Neuron (in vitro differentiated cells): ENCODE measurements at regions not wholly inside any gene's neighbourhood (a gene's known extent, or its start where the extent isn't known, plus 50 kb on each side); places are given as distances from the start of the nearest gene placed in this dataset.

Experiments used
- H2AFZ ChIP-seq: one replicate; pipeline ENCODE4 v1.6.1; 2013; ENCODE audit warnings: low read depth, mild to moderate bottlenecking, inconsistent platforms, low read length, moderate library complexity
- H3K27me3 ChIP-seq: one replicate; pipeline ENCODE4 v1.6.1; 2013; ENCODE audit warnings: low read length; ENCODE audit not compliant: insufficient read depth
- H3K36me3 ChIP-seq: one replicate; pipeline ENCODE4 v1.6.1; 2013; ENCODE audit warnings: low read length; ENCODE audit not compliant: insufficient read depth
- H3K4me1 ChIP-seq: one replicate; pipeline ENCODE4 v1.6.1; 2013; ENCODE audit warnings: low read length; ENCODE audit not compliant: insufficient read depth
- H3K4me3 ChIP-seq: 2 replicates; pipeline ENCODE4 v1.5.1; 2013; ENCODE audit warnings: mild to moderate bottlenecking, low read length, moderate library complexity
- H3K9me3 ChIP-seq: one replicate; pipeline ENCODE4 v1.6.1; 2013; ENCODE audit warnings: low read length

- no peak overlapping the region for H2AFZ ChIP-seq
- H3K9me3 ChIP-seq = peaks cover 3% of the 10 kb centered on the region
- no peak overlapping the region for H3K4me3 ChIP-seq
- no peaks in the 10 kb centered on the region for H3K4me1 ChIP-seq
- no peaks in the 10 kb centered on the region for H3K36me3 ChIP-seq
- H3K27me3 ChIP-seq = peaks cover 6% of the 10 kb centered on the region
These were observed 89.4 kb downstream of the BARX1 start for GRCh38 chr9:93865716-93866115.

GRCh38 chr9:93865245-93865644 lies 89.9 kb downstream of the BARX1 start:
- Histone ChIP-seq H3K4me3 (no peak overlapping the region), H3K4me1 (no peaks in the 10 kb centered on the region), H3K36me3 (no peaks in the 10 kb centered on the region), H3K27me3 (peaks cover 6% of the 10 kb centered on the region), H2AFZ (no peak overlapping the region), H3K9me3 (peaks cover 3% of the 10 kb centered on the region)

GRCh38 chr9:93864840-93865239 lies 90.3 kb downstream of the BARX1 start:
- Histone ChIP-seq H3K4me3 (no peak overlapping the region), H3K27me3 (peaks cover 6% of the 10 kb centered on the region), H3K9me3 (peaks cover 3% of the 10 kb centered on the region)

GRCh38 chr9:93864032-93864431 lies 91.1 kb downstream of the BARX1 start:
- Histone ChIP-seq H3K27me3 (peaks cover 6% of the 10 kb centered on the region), H3K36me3 (no peaks in the 10 kb centered on the region), H3K9me3 (peaks cover 3% of the 10 kb centered on the region), H3K4me1 (no peaks in the 10 kb centered on the region), H3K4me3 (no peak overlapping the region), H2AFZ (no peak overlapping the region)

More at GRCh38 chr9:93864840-93865239, 90.3 kb downstream of the BARX1 start:
- H3K4me1 ChIP-seq = no peaks in the 10 kb centered on the region
- no peak overlapping the region for H2AFZ ChIP-seq
- no peaks in the 10 kb centered on the region for H3K36me3 ChIP-seq

- H3K27me3 ChIP-seq = peaks cover 6% of the 10 kb centered on the region
- H3K36me3 ChIP-seq = no peaks in the 10 kb centered on the region
- H3K9me3 ChIP-seq = peaks cover 3% of the 10 kb centered on the region
- H3K4me1 ChIP-seq = no peaks in the 10 kb centered on the region
- H2AFZ ChIP-seq = no peak overlapping the region
- H3K4me3 ChIP-seq = no peak overlapping the region
These were observed 92.1 kb downstream of the BARX1 start for GRCh38 chr9:93862877-93863545.

- no peak overlapping the region for H2AFZ ChIP-seq
- peaks cover 6% of the 10 kb centered on the region for H3K27me3 ChIP-seq
- H3K9me3 ChIP-seq = peaks cover 3% of the 10 kb centered on the region
- H3K36me3 ChIP-seq = no peaks in the 10 kb centered on the region
- no peaks in the 10 kb centered on the region for H3K4me1 ChIP-seq
- no peak overlapping the region for H3K4me3 ChIP-seq
These were observed 93.3 kb downstream of the BARX1 start for GRCh38 chr9:93861736-93862358.

GRCh38 chr9:93860694-93861658 lies 94.2 kb downstream of the BARX1 start:
- no peaks in the 10 kb centered on the region for H3K36me3 ChIP-seq
- peaks cover 3% of the 10 kb centered on the region for H3K9me3 ChIP-seq
- H3K27me3 ChIP-seq = peaks cover 6% of the 10 kb centered on the region
- no peaks in the 10 kb centered on the region for H3K4me1 ChIP-seq
- no peak overlapping the region for H3K4me3 ChIP-seq
- no peak overlapping the region for H2AFZ ChIP-seq

- no peak overlapping the region for H2AFZ ChIP-seq
- no peaks in the 10 kb centered on the region for H3K4me1 ChIP-seq
- no peaks in the 10 kb centered on the region for H3K36me3 ChIP-seq
- no peaks in the 10 kb centered on the region for H3K9me3 ChIP-seq
- H3K4me3 ChIP-seq = no peak overlapping the region
- peaks cover 2% of the 10 kb centered on the region for H3K27me3 ChIP-seq
These were observed 95.5 kb downstream of the BARX1 start for GRCh38 chr9:93859431-93860215.

- Histone ChIP-seq H3K9me3 (no peaks in the 10 kb centered on the region), H2AFZ (no peak overlapping the region), H3K4me1 (no peaks in the 10 kb centered on the region), H3K4me3 (no peak overlapping the region), H3K27me3 (no peaks in the 10 kb centered on the region), H3K36me3 (no peaks in the 10 kb centered on the region)
These were observed 97.6 kb downstream of the BARX1 start for GRCh38 chr9:93857528-93857927.

- Histone ChIP-seq H3K4me3 (no peak overlapping the region), H2AFZ (no peak overlapping the region), H3K36me3 (no peaks in the 10 kb centered on the region), H3K9me3 (no peaks in the 10 kb centered on the region), H3K4me1 (no peaks in the 10 kb centered on the region), H3K27me3 (no peaks in the 10 kb centered on the region)
These were observed 102.4 kb downstream of the BARX1 start for GRCh38 chr9:93852728-93853127.

GRCh38 chr9:93846349-93846748 lies 108.8 kb downstream of the BARX1 start:
- Histone ChIP-seq H3K36me3 (no peaks in the 10 kb centered on the region), H3K9me3 (peaks cover 2% of the 10 kb centered on the region), H3K27me3 (no peaks in the 10 kb centered on the region), H3K4me3 (no peak overlapping the region), H3K4me1 (no peaks in the 10 kb centered on the region), H2AFZ (no peak overlapping the region)

GRCh38 chr9:93843396-93843795 lies 111.8 kb downstream of the BARX1 start:
- Histone ChIP-seq H3K36me3 (no peaks in the 10 kb centered on the region), H2AFZ (no peak overlapping the region), H3K4me3 (no peak overlapping the region), H3K27me3 (no peaks in the 10 kb centered on the region), H3K9me3 (peaks cover 2% of the 10 kb centered on the region), H3K4me1 (no peaks in the 10 kb centered on the region)
